ENCODE measurements at regions not wholly inside any gene's neighbourhood (a gene's known extent, or its start where the extent isn't known, plus 50 kb on each side); places are given as distances from the start of the nearest gene placed in this dataset.

- Histone ChIP-seq H3K9ac (ENCODE audit: low read length in 5 of 5) (no peak overlapping the region), H3K27ac (ENCODE audit: low read depth, low read length) (no peak overlapping the region), H3K4me3 (ENCODE audit: low read depth in 1 of 5, low read length in 5 of 5) (no peak overlapping the region), H3K27me3 (ENCODE audit: control insufficient read depth in 5 of 5, insufficient read depth in 4 of 5, low read length in 5 of 5) (no peaks in the 10 kb centered on the region), H3K9me3 (ENCODE audit: control insufficient read depth in 5 of 5, low read length in 5 of 5) (no peaks in the 10 kb centered on the region), H3K4me1 (ENCODE audit: control insufficient read depth in 5 of 5, insufficient read depth in 5 of 5, low read length in 5 of 5) (peaks cover 0 to 4% (median 0%) of the 10 kb centered on the region in 5 donors), H3K36me3 (ENCODE audit: control insufficient read depth in 5 of 5, insufficient read depth in 5 of 5, low read length in 5 of 5) (no peaks in the 10 kb centered on the region)
Measured at GRCh38 chr15:97456521-97457202, 503.8 kb upstream of the ARRDC4 start.

- Histone ChIP-seq H3K9me3 (ENCODE audit: control insufficient read depth in 5 of 5, low read length in 5 of 5) (no peaks in the 10 kb centered on the region), H3K4me3 (ENCODE audit: low read depth in 1 of 5, low read length in 5 of 5) (no peak overlapping the region), H3K4me1 (ENCODE audit: control insufficient read depth in 5 of 5, insufficient read depth in 5 of 5, low read length in 5 of 5) (peaks cover 0 to 4% (median 0%) of the 10 kb centered on the region in 5 donors), H3K36me3 (ENCODE audit: control insufficient read depth in 5 of 5, insufficient read depth in 5 of 5, low read length in 5 of 5) (no peaks in the 10 kb centered on the region), H3K27ac (ENCODE audit: low read depth, low read length) (no peak overlapping the region), H3K9ac (ENCODE audit: low read length in 5 of 5) (no peak overlapping the region), H3K27me3 (ENCODE audit: control insufficient read depth in 5 of 5, insufficient read depth in 4 of 5, low read length in 5 of 5) (no peaks in the 10 kb centered on the region)
Measured at GRCh38 chr15:97457203-97457847, 503.2 kb upstream of the ARRDC4 start.

- no peaks in the 10 kb centered on the region for H3K27me3 ChIP-seq (ENCODE audit: control insufficient read depth in 5 of 5, insufficient read depth in 4 of 5, low read length in 5 of 5)
- H3K4me3 ChIP-seq (ENCODE audit: low read depth in 1 of 5, low read length in 5 of 5) = no peak overlapping the region
- no peak overlapping the region for H3K9ac ChIP-seq (ENCODE audit: low read length in 5 of 5)
- no peaks in the 10 kb centered on the region for H3K9me3 ChIP-seq (ENCODE audit: control insufficient read depth in 5 of 5, low read length in 5 of 5)
- H3K36me3 ChIP-seq (ENCODE audit: control insufficient read depth in 5 of 5, insufficient read depth in 5 of 5, low read length in 5 of 5) = no peaks in the 10 kb centered on the region
- H3K4me1 ChIP-seq (ENCODE audit: control insufficient read depth in 5 of 5, insufficient read depth in 5 of 5, low read length in 5 of 5) = peaks cover 0 to 4% (median 0%) of the 10 kb centered on the region in 5 donors
- H3K27ac ChIP-seq (ENCODE audit: low read depth, low read length) = no peak overlapping the region
Measured at GRCh38 chr15:97459771-97460170, 500.7 kb upstream of the ARRDC4 start.

GRCh38 chr15:97461226-97461625, 499.3 kb upstream of the ARRDC4 start:
- no peak overlapping the region for H3K9ac ChIP-seq (ENCODE audit: low read length in 5 of 5)

GRCh38 chr15:97463696-97464095, 496.8 kb upstream of the ARRDC4 start:
- no peaks in the 10 kb centered on the region for H3K36me3 ChIP-seq (ENCODE audit: control insufficient read depth in 5 of 5, insufficient read depth in 5 of 5, low read length in 5 of 5)

More at GRCh38 chr15:97461226-97461625, 499.3 kb upstream of the ARRDC4 start:
- H3K4me1 ChIP-seq (ENCODE audit: control insufficient read depth in 5 of 5, insufficient read depth in 5 of 5, low read length in 5 of 5) = peaks cover 0 to 4% (median 0%) of the 10 kb centered on the region in 5 donors
- H3K36me3 ChIP-seq (ENCODE audit: control insufficient read depth in 5 of 5, insufficient read depth in 5 of 5, low read length in 5 of 5) = no peaks in the 10 kb centered on the region
- H3K9me3 ChIP-seq (ENCODE audit: control insufficient read depth in 5 of 5, low read length in 5 of 5) = no peaks in the 10 kb centered on the region
- H3K27me3 ChIP-seq (ENCODE audit: control insufficient read depth in 5 of 5, insufficient read depth in 4 of 5, low read length in 5 of 5) = no peaks in the 10 kb centered on the region
- H3K4me3 ChIP-seq (ENCODE audit: low read depth in 1 of 5, low read length in 5 of 5) = no peak overlapping the region
- H3K27ac ChIP-seq (ENCODE audit: low read depth, low read length) = no peak overlapping the region

GRCh38 chr15:97470417-97470816, 490.1 kb upstream of the ARRDC4 start:
- Histone ChIP-seq H3K27ac (ENCODE audit: low read depth, low read length) (no peak overlapping the region), H3K27me3 (ENCODE audit: control insufficient read depth in 5 of 5, insufficient read depth in 4 of 5, low read length in 5 of 5) (no peaks in the 10 kb centered on the region), H3K9ac (ENCODE audit: low read length in 5 of 5) (no peak overlapping the region), H3K9me3 (ENCODE audit: control insufficient read depth in 5 of 5, low read length in 5 of 5) (peaks cover 0 to 6% (median 5%) of the 10 kb centered on the region in 5 donors), H3K4me1 (ENCODE audit: control insufficient read depth in 5 of 5, insufficient read depth in 5 of 5, low read length in 5 of 5) (no peaks in the 10 kb centered on the region), H3K4me3 (ENCODE audit: low read depth in 1 of 5, low read length in 5 of 5) (no peak overlapping the region), H3K36me3 (ENCODE audit: control insufficient read depth in 5 of 5, insufficient read depth in 5 of 5, low read length in 5 of 5) (no peaks in the 10 kb centered on the region)

More at GRCh38 chr15:97463696-97464095, 496.8 kb upstream of the ARRDC4 start:
- H3K27ac ChIP-seq (ENCODE audit: low read depth, low read length) = no peak overlapping the region
- peaks cover 0 to 4% (median 0%) of the 10 kb centered on the region in 5 donors for H3K4me1 ChIP-seq (ENCODE audit: control insufficient read depth in 5 of 5, insufficient read depth in 5 of 5, low read length in 5 of 5)
- no peak overlapping the region for H3K9ac ChIP-seq (ENCODE audit: low read length in 5 of 5)
- H3K27me3 ChIP-seq (ENCODE audit: control insufficient read depth in 5 of 5, insufficient read depth in 4 of 5, low read length in 5 of 5) = no peaks in the 10 kb centered on the region
- H3K9me3 ChIP-seq (ENCODE audit: control insufficient read depth in 5 of 5, low read length in 5 of 5) = no peaks in the 10 kb centered on the region
- no peak overlapping the region for H3K4me3 ChIP-seq (ENCODE audit: low read depth in 1 of 5, low read length in 5 of 5)

GRCh38 chr15:97473627-97474026, 486.9 kb upstream of the ARRDC4 start:
- Histone ChIP-seq H3K9me3 (ENCODE audit: control insufficient read depth in 5 of 5, low read length in 5 of 5) (peaks cover 0 to 7% (median 5%) of the 10 kb centered on the region in 5 donors), H3K9ac (ENCODE audit: low read length in 5 of 5) (no peak overlapping the region), H3K27ac (ENCODE audit: low read depth, low read length) (no peak overlapping the region), H3K4me3 (ENCODE audit: low read depth in 1 of 5, low read length in 5 of 5) (no peak overlapping the region), H3K36me3 (ENCODE audit: control insufficient read depth in 5 of 5, insufficient read depth in 5 of 5, low read length in 5 of 5) (no peaks in the 10 kb centered on the region), H3K27me3 (ENCODE audit: control insufficient read depth in 5 of 5, insufficient read depth in 4 of 5, low read length in 5 of 5) (no peaks in the 10 kb centered on the region), H3K4me1 (ENCODE audit: control insufficient read depth in 5 of 5, insufficient read depth in 5 of 5, low read length in 5 of 5) (no peaks in the 10 kb centered on the region)

GRCh38 chr15:97479957-97480356, 480.5 kb upstream of the ARRDC4 start:
- H3K4me3 ChIP-seq (ENCODE audit: low read depth in 1 of 5, low read length in 5 of 5) = no peak overlapping the region
- no peaks in the 10 kb centered on the region for H3K4me1 ChIP-seq (ENCODE audit: control insufficient read depth in 5 of 5, insufficient read depth in 5 of 5, low read length in 5 of 5)
- no peaks in the 10 kb centered on the region for H3K36me3 ChIP-seq (ENCODE audit: control insufficient read depth in 5 of 5, insufficient read depth in 5 of 5, low read length in 5 of 5)
- peaks cover 0 to 12% (median 6%) of the 10 kb centered on the region in 5 donors for H3K9me3 ChIP-seq (ENCODE audit: control insufficient read depth in 5 of 5, low read length in 5 of 5)
- H3K9ac ChIP-seq (ENCODE audit: low read length in 5 of 5) = no peak overlapping the region
- no peaks in the 10 kb centered on the region for H3K27me3 ChIP-seq (ENCODE audit: control insufficient read depth in 5 of 5, insufficient read depth in 4 of 5, low read length in 5 of 5)
- H3K27ac ChIP-seq (ENCODE audit: low read depth, low read length) = no peak overlapping the region

- Histone ChIP-seq H3K36me3 (ENCODE audit: control insufficient read depth in 5 of 5, insufficient read depth in 5 of 5, low read length in 5 of 5) (no peaks in the 10 kb centered on the region), H3K9me3 (ENCODE audit: control insufficient read depth in 5 of 5, low read length in 5 of 5) (peaks cover 0 to 12% (median 9%) of the 10 kb centered on the region in 5 donors), H3K27ac (ENCODE audit: low read depth, low read length) (no peak overlapping the region), H3K27me3 (ENCODE audit: control insufficient read depth in 5 of 5, insufficient read depth in 4 of 5, low read length in 5 of 5) (no peaks in the 10 kb centered on the region), H3K9ac (ENCODE audit: low read length in 5 of 5) (no peak overlapping the region), H3K4me1 (ENCODE audit: control insufficient read depth in 5 of 5, insufficient read depth in 5 of 5, low read length in 5 of 5) (no peaks in the 10 kb centered on the region), H3K4me3 (ENCODE audit: low read depth in 1 of 5, low read length in 5 of 5) (no peak overlapping the region)
Measured at GRCh38 chr15:97482521-97482920, 478.0 kb upstream of the ARRDC4 start.

- H3K4me1 ChIP-seq (ENCODE audit: control insufficient read depth in 5 of 5, insufficient read depth in 5 of 5, low read length in 5 of 5) = no peaks in the 10 kb centered on the region
- H3K9me3 ChIP-seq (ENCODE audit: control insufficient read depth in 5 of 5, low read length in 5 of 5) = peaks cover 0 to 12% (median 9%) of the 10 kb centered on the region in 5 donors
- no peak overlapping the region for H3K9ac ChIP-seq (ENCODE audit: low read length in 5 of 5)
- H3K4me3 ChIP-seq (ENCODE audit: low read depth in 1 of 5, low read length in 5 of 5) = no peak overlapping the region
- H3K36me3 ChIP-seq (ENCODE audit: control insufficient read depth in 5 of 5, insufficient read depth in 5 of 5, low read length in 5 of 5) = no peaks in the 10 kb centered on the region
- no peaks in the 10 kb centered on the region for H3K27me3 ChIP-seq (ENCODE audit: control insufficient read depth in 5 of 5, insufficient read depth in 4 of 5, low read length in 5 of 5)
- H3K27ac ChIP-seq (ENCODE audit: low read depth, low read length) = no peak overlapping the region
Measured at GRCh38 chr15:97483232-97483631, 477.3 kb upstream of the ARRDC4 start.
